ENCODE measurements at regions not wholly inside any gene's neighbourhood (a gene's known extent, or its start where the extent isn't known, plus 50 kb on each side); places are given as distances from the start of the nearest gene placed in this dataset.
A peak's percentile ranks its signal among the peaks of the same experiment; 100 is the strongest.

- intact Hi-C loops (cut with DNase I): no loop called here
- no peaks in the 10 kb centered on the region for H3K4me1 ChIP-seq
- TF ChIP-seq, protein P1, sequence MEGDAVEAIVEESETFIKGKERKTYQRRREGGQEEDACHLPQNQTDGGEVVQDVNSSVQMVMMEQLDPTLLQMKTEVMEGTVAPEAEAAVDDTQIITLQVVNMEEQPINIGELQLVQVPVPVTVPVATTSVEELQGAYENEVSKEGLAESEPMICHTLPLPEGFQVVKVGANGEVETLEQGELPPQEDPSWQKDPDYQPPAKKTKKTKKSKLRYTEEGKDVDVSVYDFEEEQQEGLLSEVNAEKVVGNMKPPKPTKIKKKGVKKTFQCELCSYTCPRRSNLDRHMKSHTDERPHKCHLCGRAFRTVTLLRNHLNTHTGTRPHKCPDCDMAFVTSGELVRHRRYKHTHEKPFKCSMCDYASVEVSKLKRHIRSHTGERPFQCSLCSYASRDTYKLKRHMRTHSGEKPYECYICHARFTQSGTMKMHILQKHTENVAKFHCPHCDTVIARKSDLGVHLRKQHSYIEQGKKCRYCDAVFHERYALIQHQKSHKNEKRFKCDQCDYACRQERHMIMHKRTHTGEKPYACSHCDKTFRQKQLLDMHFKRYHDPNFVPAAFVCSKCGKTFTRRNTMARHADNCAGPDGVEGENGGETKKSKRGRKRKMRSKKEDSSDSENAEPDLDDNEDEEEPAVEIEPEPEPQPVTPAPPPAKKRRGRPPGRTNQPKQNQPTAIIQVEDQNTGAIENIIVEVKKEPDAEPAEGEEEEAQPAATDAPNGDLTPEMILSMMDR (IDR thresholded peaks at IDR 0.05): no peak
- no peak overlapping the region for H3K27ac ChIP-seq
- no peaks in the 10 kb centered on the region for H3K36me3 ChIP-seq
- no peaks in the 10 kb centered on the region for H3K9me3 ChIP-seq
- ATAC-seq (no peak), DNase-seq (no peak)
- H3K4me3 ChIP-seq: no peak overlapping the region
- H3K27me3 ChIP-seq: no peaks in the 10 kb centered on the region
These were observed 372.0 kb downstream of the CDH9 start for GRCh38 chr5:26666371-26666770.

DNA sequence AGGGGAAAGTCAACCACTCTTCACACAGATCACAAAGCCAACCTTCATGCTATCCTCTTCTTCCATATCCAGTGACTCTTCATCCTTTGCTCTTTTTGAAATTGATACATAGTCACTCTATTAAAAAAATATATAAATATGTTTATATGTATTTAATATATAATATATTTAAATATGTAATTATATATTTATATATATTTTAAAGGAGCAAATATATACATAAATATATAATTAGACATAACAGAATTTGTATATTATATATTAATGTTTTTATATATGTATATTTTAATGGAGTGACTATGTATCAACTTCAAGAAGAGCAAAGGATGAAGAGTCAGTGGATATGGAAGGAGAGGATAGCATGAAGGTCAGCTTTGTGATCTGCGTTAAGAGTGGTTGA is 374.9 kb downstream of the CDH9 start:
- Histone ChIP-seq H3K9me3 (peaks cover 0 to 11% of the 10 kb centered on the region in 2 donors), H3K4me3 (no peak overlapping the region), H3K36me3 (no peaks in the 10 kb centered on the region), H3K4me1 (no peaks in the 10 kb centered on the region), H3K27ac (no peak overlapping the region), H3K27me3 (no peaks in the 10 kb centered on the region)
- TF ChIP-seq, protein P1 (IDR thresholded peaks at IDR 0.05): no peak
- ATAC-seq: no peak
- intact Hi-C loops (cut with DNase I): no loop called here
- no peak for DNase-seq

- TF ChIP-seq, protein P1 (IDR thresholded peaks at IDR 0.05): no peak
- Histone ChIP-seq H3K4me3 (no peak overlapping the region), H3K27me3 (no peaks in the 10 kb centered on the region), H3K9me3 (peaks cover 0 to 12% of the 10 kb centered on the region in 2 donors), H3K4me1 (no peaks in the 10 kb centered on the region), H3K27ac (no peak overlapping the region), H3K36me3 (no peaks in the 10 kb centered on the region)
- no peak for ATAC-seq
- no peak for DNase-seq
- intact Hi-C loops (cut with DNase I): no loop called here
These were observed 375.5 kb downstream of the CDH9 start for GRCh38 chr5:26662806-26663360.

DNA sequence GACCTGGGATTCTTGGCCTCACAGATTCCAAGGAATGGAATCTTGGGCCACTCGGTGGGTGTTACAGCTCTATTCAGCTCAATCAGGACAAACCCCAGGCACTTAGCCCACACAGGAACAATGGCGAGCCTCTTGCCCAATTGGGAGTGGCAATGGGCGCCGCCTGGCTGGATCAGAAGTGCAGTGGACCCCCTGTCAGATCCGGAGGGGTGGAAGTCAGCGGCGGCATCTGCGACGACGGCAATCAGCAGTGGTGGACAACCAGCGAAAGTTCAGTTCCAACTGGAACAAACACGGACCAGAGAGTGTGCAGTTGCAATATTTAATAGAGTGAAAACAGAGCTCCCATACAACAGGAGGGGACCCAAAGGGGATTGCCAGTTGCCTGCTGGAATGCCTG is 378.3 kb downstream of the CDH9 start:
- TF ChIP-seq, protein P1 (IDR thresholded peaks at IDR 0.05): no peak
- H3K27ac ChIP-seq: no peak overlapping the region
- peak in 1 of 4 donors; percentile 61 for DNase-seq
- H3K4me1 ChIP-seq: no peaks in the 10 kb centered on the region
- intact Hi-C loops (cut with DNase I): no loop called here
- H3K9me3 ChIP-seq: peaks cover 0 to 19% of the 10 kb centered on the region in 2 donors
- ATAC-seq: no peak
- no peaks in the 10 kb centered on the region for H3K36me3 ChIP-seq
- no peak overlapping the region for H3K4me3 ChIP-seq
- H3K27me3 ChIP-seq: no peaks in the 10 kb centered on the region

DNA sequence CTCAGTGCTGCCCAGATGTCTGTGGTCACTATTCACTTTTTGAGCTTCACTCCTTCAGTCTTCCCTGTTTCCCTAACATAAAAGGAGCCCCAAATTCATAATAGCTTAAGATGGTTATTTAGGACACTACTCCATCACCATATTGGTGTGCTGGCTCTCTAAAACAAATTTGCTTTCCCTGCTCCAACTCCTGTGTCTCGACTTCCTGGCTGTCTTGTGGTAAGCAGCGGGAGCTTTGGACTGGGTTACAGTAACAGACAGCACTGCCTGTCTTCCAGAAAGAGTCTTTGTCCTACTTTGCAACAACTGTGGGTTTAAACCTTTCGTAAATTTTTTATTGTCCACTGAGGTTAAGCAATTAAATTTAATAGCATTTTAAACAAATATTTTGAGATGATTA is 389.4 kb downstream of the CDH9 start:
- H3K36me3 ChIP-seq: no peaks in the 10 kb centered on the region
- TF ChIP-seq, protein P1 (IDR thresholded peaks at IDR 0.05): no peak
- no peaks in the 10 kb centered on the region for H3K4me1 ChIP-seq
- peaks cover 0 to 18% of the 10 kb centered on the region in 2 donors for H3K9me3 ChIP-seq
- H3K4me3 ChIP-seq: no peak overlapping the region
- no peak overlapping the region for H3K27ac ChIP-seq
- intact Hi-C loops (cut with DNase I): no loop called here
- no peaks in the 10 kb centered on the region for H3K27me3 ChIP-seq
- no peak for ATAC-seq
- no peak for DNase-seq

All from left lung (tissue), 4 donors.